ENCODE measurements at regions not wholly inside any gene's neighbourhood (a gene's known extent, or its start where the extent isn't known, plus 50 kb on each side); places are given as distances from the start of the nearest gene placed in this dataset.

- TF ChIP-seq POLR2AphosphoS5 (IDR thresholded peaks at IDR 0.05; ENCODE audit: insufficient read depth in 1 of 2, low read depth in 1 of 2) (no peak), CTCF (IDR thresholded peaks at IDR 0.05) (no peak)
Measured at GRCh38 chr10:53690524-53691240, 918.1 kb upstream of the MBL2 start.
